Mucosa of descending colon (tissue), 3 donors: ENCODE measurements at regions not wholly inside any gene's neighbourhood (a gene's known extent, or its start where the extent isn't known, plus 50 kb on each side); places are given as distances from the start of the nearest gene placed in this dataset.
A peak's percentile ranks its signal among the peaks of the same experiment; 100 is the strongest.

Source experiments
- ATAC-seq: fragments of 200-7000 bp; cut with Tn5 transposase; one replicate; pipeline ENCODE4 v1.9.1; 2020; ENCODE audit warnings: mild to moderate bottlenecking, moderate library complexity
- DNase-seq, 3 donors: peaks; one replicate each; pipeline ENCODE4 v3.0.0-alpha.2; 2020
- H3K36me3 ChIP-seq: fragments of 200-600 bp; one replicate; pipeline ENCODE4 v1.8.0; 2021; ENCODE audit warnings: low read depth, mild to moderate bottlenecking
- H3K4me1 ChIP-seq: fragments of 200-600 bp; one replicate; pipeline ENCODE4 v1.8.0; 2021; ENCODE audit warnings: low read depth, mild to moderate bottlenecking
- H3K4me3 ChIP-seq: fragments of 200-600 bp; one replicate; pipeline ENCODE4 v1.8.0; 2021; ENCODE audit warnings: mild to moderate bottlenecking
- H3K9me3 ChIP-seq: fragments of 200-600 bp; one replicate; pipeline ENCODE4 v1.8.0; 2021; ENCODE audit warnings: mild to moderate bottlenecking
- intact Hi-C, 2 donors: fragments of 100-400 bp; cut with DNase I in 1 of 2; cut with micrococcal nuclease in 1 of 2; formaldehyde crosslinking; loops; one replicate each; pipeline versions ENCODE4 v1.11.0 to v1.11.1; 2022; cut with DNase I, micrococcal nuclease
- TF ChIP-seq, protein P1 (sequence below): fragments of 200-600 bp; IDR thresholded peaks from one replicate; pipeline ENCODE4 v1.8.0; 2022; ENCODE audit warnings: antibody characterized with exemption, mild to moderate bottlenecking
- donor health status: DM: no; HTN: no; CAD: no; lungs with moderate emphysema.
- donor health status: DM: no; HTN: no; CAD: no.
- donor health status: DM: no; HTN: yes; CAD: no.

DNA sequence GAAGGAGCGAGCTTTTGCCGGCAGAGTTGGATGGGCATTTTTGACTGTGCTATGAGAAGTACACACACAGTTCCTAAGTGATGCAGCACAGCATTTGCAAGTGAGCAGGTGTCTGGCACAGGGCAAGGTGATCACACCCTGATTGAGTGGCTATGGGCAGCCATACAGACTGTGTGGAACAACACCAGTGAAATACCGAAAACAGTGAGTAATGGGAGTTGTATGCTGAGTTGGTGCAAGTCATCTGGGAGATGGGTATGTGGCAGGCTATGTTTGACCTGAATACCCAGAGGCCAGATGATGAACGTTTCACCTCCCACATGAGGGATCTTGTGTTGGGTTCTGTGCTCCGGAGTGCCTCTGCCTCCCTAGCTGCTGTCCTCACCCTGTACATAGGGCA lies 53.5 kb upstream of the TIPARP start:
- intact Hi-C loops: no loop called here
- Histone ChIP-seq H3K4me3 (no peak overlapping the region), H3K36me3 (no peaks in the 10 kb centered on the region), H3K9me3 (no peaks in the 10 kb centered on the region), H3K4me1 (no peaks in the 10 kb centered on the region)
- no peak for ATAC-seq
- no peak for DNase-seq
- TF ChIP-seq, protein P1, sequence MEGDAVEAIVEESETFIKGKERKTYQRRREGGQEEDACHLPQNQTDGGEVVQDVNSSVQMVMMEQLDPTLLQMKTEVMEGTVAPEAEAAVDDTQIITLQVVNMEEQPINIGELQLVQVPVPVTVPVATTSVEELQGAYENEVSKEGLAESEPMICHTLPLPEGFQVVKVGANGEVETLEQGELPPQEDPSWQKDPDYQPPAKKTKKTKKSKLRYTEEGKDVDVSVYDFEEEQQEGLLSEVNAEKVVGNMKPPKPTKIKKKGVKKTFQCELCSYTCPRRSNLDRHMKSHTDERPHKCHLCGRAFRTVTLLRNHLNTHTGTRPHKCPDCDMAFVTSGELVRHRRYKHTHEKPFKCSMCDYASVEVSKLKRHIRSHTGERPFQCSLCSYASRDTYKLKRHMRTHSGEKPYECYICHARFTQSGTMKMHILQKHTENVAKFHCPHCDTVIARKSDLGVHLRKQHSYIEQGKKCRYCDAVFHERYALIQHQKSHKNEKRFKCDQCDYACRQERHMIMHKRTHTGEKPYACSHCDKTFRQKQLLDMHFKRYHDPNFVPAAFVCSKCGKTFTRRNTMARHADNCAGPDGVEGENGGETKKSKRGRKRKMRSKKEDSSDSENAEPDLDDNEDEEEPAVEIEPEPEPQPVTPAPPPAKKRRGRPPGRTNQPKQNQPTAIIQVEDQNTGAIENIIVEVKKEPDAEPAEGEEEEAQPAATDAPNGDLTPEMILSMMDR: no peak

DNA sequence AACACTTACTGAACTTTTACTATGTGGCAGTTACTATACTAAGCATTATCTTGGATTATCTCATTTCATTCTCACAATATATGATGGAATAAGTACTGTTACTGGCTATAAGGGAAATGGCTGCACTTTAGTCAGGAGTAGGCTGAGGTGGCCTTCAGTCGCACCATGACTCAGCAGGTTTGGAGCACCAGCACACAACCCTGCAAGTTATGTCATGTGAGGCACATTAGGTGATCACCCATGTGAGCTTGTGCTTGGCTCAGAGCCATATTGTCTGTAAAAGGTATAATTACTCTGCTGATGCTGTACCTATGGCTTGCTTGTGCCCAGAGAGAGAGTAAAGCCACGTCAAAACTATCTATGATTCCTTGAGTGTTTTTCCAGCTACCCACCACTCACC lies 54.1 kb upstream of the TIPARP start:
- peak; percentile 73 for ATAC-seq
- TF ChIP-seq, protein P1: no peak
- no peaks in the 10 kb centered on the region for H3K36me3 ChIP-seq
- H3K9me3 ChIP-seq: no peaks in the 10 kb centered on the region
- DNase-seq: peak in 1 of 3 donors; percentile 37
- no peaks in the 10 kb centered on the region for H3K4me1 ChIP-seq
- intact Hi-C loops: no loop called here
- H3K4me3 ChIP-seq: no peak overlapping the region

DNA sequence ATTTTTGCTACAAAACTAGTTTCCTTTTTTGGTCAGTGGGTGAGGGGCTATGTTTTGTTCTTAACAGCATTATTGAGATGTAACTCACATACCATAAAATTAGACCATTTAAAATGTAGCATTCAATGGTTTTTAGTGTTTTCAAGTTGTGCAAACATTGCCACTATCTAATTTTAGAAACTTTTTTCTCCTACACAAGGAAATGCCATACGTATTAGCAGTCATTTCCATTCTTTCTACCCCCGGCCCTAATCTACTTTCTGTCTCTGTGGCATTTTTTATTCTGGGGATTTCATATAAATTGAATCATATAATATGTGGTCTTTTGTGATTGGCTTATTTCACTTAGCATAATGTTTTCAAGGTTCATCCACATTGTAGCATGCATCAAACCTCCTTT lies 55.0 kb upstream of the TIPARP start:
- intact Hi-C loops: no loop called here
- no peaks in the 10 kb centered on the region for H3K9me3 ChIP-seq
- no peak overlapping the region for H3K4me3 ChIP-seq
- DNase-seq (no peak), ATAC-seq (no peak)
- TF ChIP-seq, protein P1: no peak
- no peaks in the 10 kb centered on the region for H3K36me3 ChIP-seq
- no peaks in the 10 kb centered on the region for H3K4me1 ChIP-seq

DNA sequence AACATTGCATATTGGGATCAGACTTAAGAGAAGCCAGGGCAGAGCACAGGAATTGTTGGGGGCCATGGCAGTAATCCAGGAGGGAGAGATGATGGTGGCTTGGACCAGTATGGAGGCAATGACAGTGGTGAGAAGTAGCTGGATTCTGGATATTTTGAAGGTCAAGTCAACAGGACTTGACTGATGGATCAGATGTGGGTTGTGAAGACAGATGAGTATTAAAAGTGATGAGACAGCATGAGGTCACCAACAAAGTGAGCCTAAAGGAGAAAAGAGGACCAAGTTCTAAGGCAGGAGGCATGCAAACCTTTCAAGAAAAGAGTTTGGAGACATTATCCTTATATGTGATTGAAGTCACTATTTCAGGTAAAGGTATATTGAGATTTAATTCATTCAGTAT lies 56.6 kb upstream of the TIPARP start:
- intact Hi-C loops: no loop called here
- ATAC-seq (no peak), DNase-seq (no peak)
- TF ChIP-seq, protein P1: no peak
- H3K4me3 ChIP-seq: no peak overlapping the region
- H3K9me3 ChIP-seq: no peaks in the 10 kb centered on the region
- no peaks in the 10 kb centered on the region for H3K4me1 ChIP-seq
- H3K36me3 ChIP-seq: no peaks in the 10 kb centered on the region

DNA sequence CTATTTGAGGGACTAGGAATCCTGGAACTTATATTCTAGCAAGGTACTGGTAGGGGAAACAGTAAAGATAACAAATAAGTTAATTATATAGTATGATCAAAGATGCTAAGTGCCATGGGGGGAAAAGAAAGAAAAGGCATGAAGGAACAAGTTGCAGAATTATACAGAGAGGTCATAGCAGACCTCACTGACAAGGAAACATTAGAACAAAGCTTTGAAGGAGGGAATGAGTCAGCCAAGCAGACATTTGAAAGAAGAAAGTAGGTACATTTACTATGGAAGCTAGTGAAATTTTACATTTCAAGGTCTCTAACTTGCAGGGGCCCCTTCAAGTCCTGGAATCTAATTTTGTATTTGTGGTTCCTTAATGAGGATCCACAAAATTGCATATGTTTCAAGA lies 57.2 kb upstream of the TIPARP start:
- intact Hi-C loops: no loop called here

More for the DNA sequence above, 57.2 kb upstream of the TIPARP start:
- H3K36me3 ChIP-seq: no peaks in the 10 kb centered on the region
- ATAC-seq: no peak
- H3K4me3 ChIP-seq: no peak overlapping the region
- H3K9me3 ChIP-seq: no peaks in the 10 kb centered on the region
- no peaks in the 10 kb centered on the region for H3K4me1 ChIP-seq
- DNase-seq: no peak
- TF ChIP-seq, protein P1: no peak
